Brain microvascular endothelial cell (primary cell): ENCODE measurements at regions not wholly inside any gene's neighbourhood (a gene's known extent, or its start where the extent isn't known, plus 50 kb on each side); places are given as distances from the start of the nearest gene placed in this dataset.

Experiments
- DNase-seq: peaks from one replicate; pipeline ENCODE4 v3.0.0-alpha.2; 2020
- H3K27ac ChIP-seq: fragments of 250-450 bp; sonication (Bioruptor Pico); 2 replicates; pipeline ENCODE4 v1.5.1; 2020; ENCODE audit warnings: mild to moderate bottlenecking, moderate library complexity
- H3K27me3 ChIP-seq: fragments of 250-450 bp; sonication (Bioruptor Pico); replicated peaks from 2 replicates; pipeline ENCODE4 v1.5.1; 2020; ENCODE audit warnings: mild to moderate bottlenecking
- H3K36me3 ChIP-seq: fragments of 250-450 bp; sonication (Bioruptor Pico); replicated peaks from 2 replicates; pipeline ENCODE4 v1.5.1; 2020; ENCODE audit warnings: mild to moderate bottlenecking
- H3K4me3 ChIP-seq: 2 replicates; pipeline ENCODE4 v1.5.1; 2011; ENCODE audit warnings: low read depth, mild to moderate bottlenecking, control low read depth, low read length, moderate library complexity
- in situ Hi-C: cut with HindIII; loops from 2 replicates; pipeline ENCODE4 v1.10.0; 2017; ENCODE audit warnings: low sequenced_read_pairs, low pct_ligation_motif_present
- TF ChIP-seq, protein P1 (sequence below): IDR thresholded peaks from 2 replicates; pipeline ENCODE4 v1.5.1; 2011; ENCODE audit warnings: low read depth, mild to moderate bottlenecking, moderate library complexity, low read length, control low read depth, inconsistent platforms; ENCODE audit errors: missing control alignments

DNA sequence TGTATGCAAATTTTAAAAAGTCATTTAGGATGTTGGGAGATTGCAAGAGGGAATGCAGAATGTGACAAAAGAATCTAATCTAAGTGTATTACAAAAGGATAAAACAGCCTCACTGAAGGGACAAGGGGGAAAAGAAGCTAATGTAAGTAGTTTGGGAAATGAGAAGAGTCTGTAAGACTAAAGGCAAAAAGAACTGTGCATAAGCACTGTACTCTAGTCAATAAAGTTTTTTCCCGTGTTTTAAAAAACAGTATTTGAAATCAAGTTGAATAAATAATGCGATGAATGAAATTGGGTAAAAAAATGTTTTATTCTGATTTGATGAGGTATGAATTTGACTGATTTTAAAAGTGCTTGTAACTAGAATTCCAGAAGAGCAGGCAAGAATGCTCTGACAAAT is 149.8 kb downstream of the VEGFA start:
- Histone ChIP-seq H3K4me3 (no peak overlapping the region), H3K36me3 (no peaks in the 10 kb centered on the region), H3K27ac (no peak overlapping the region), H3K27me3 (no peaks in the 10 kb centered on the region)
- TF ChIP-seq, protein P1, sequence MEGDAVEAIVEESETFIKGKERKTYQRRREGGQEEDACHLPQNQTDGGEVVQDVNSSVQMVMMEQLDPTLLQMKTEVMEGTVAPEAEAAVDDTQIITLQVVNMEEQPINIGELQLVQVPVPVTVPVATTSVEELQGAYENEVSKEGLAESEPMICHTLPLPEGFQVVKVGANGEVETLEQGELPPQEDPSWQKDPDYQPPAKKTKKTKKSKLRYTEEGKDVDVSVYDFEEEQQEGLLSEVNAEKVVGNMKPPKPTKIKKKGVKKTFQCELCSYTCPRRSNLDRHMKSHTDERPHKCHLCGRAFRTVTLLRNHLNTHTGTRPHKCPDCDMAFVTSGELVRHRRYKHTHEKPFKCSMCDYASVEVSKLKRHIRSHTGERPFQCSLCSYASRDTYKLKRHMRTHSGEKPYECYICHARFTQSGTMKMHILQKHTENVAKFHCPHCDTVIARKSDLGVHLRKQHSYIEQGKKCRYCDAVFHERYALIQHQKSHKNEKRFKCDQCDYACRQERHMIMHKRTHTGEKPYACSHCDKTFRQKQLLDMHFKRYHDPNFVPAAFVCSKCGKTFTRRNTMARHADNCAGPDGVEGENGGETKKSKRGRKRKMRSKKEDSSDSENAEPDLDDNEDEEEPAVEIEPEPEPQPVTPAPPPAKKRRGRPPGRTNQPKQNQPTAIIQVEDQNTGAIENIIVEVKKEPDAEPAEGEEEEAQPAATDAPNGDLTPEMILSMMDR = no peak
- DNase-seq = no peak
- in situ Hi-C loops = no loop called here

DNA sequence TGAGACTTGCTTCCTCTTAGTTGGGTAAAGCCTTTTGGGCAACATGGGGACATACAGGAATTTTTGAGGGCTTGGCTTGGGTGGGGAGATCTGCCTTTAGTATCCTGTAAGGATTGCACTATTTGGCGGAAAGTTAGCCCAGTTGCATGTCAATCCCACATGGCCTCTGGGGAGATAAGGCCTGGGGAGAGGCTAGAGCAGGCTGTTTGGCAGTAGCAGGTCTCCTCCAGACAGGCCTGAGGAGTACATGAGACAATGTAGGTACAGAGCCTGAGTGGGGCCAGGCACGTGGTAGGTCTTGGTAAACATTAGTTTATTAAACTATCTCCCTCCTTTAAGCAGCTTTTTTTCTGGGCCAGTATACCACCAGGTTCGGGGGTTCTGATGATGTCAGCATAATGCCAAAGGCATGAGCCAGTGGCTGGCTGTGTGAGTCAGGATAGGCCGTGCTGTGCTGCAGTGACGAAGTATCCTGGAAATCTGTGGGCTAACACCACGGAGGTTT is 147.9 kb downstream of the VEGFA start:
- H3K27me3 ChIP-seq = no peaks in the 10 kb centered on the region
- H3K27ac ChIP-seq = no peak overlapping the region
- TF ChIP-seq, protein P1 = no peak
- DNase-seq = peak; percentile 66
- no peaks in the 10 kb centered on the region for H3K36me3 ChIP-seq
- H3K4me3 ChIP-seq = no peak overlapping the region
- in situ Hi-C loops = no loop called here

DNA sequence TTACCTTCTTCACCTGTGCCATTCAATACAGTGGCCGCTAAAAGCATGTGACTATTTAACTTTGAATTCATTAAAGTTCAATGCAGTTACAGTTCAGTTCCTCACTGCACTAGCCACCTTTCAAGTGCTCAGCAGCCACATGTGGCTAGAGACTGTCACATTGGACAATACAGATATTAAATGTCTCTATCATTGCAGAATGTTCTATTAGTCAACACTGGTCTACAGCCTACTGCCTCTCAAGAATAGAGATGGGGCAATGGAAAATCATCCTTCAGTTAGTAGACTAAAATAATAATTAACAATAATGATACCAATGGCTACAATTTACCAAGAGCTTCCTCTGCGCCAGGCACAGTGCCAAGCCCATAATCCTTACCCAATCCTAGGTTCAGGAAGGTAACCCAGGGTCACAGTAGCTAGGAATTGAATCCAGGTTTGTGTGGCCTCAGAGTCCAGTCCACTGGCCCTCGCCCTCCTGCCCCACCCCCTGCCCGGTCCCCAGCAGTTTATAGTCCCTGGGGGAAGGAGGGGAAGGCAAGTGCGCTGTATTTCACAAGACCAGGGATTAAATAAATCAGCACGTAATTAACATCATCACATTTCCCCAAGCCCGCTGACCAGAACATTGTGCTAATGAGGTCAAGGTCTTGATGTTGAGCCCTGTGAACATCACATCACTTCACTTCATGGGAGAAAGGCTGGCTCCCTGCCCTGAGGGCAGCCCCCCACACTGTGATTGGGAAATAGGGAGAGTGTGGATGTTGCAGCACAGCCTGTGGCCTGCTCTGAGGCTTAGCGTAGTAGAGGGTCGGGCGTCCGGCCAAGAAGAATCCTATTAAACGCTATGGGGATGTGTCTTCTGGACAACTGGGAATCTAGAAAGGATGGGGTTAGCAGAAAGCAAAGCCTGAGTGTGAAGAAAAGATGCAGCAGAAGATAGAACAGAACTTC is 147.2 kb downstream of the VEGFA start:
- TF ChIP-seq, protein P1 = no peak
- Histone ChIP-seq H3K4me3 (no peak overlapping the region), H3K27ac (no peak overlapping the region), H3K27me3 (no peaks in the 10 kb centered on the region), H3K36me3 (no peaks in the 10 kb centered on the region)
- in situ Hi-C loops = no loop called here
- DNase-seq = no peak

DNA sequence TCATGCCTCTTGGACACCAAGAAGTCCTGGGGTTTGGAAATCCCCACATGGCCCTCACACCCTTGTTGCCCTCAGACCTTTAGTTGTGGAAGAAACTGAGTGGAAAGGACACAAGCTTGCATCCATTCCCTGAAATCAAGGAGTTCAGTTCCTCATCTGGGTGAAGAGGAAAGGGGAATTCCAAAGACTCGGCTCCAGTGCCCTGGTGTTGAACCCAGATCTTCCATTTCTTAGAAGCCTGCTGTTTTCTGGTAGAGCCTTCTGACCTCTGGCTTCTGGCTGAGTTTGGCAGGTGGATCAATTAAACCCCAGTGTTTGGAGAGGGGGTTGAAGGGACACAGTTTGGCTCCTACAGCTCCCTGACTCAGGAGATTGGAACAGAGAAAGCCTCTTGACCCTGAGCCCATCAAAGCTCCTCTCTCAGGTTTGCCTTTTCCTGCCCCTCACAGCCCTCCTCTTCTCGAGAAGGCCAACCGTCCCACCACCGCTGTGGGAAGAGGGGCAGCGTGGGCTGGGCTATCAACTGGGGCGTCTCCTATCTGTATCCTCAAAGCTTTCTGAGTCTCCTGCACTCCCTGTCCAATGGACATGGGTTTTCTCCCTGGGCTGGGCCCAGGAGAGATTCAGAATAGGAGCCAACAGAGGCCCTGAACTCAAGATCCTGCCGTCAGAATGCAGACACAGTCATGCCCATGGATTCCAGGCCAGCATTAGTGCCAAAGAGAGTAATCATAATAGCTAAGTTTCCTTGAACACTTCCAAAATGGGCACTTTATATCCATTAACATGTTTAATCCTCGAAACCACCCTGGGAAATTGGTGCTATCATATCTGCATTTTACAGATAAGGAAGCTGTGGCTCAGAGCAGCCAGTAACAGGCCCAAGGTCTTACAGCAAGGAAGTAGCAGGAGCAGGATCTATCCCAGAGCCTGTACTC is 146.2 kb downstream of the VEGFA start:
- Histone ChIP-seq H3K4me3 (no peak overlapping the region), H3K27ac (no peak overlapping the region), H3K36me3 (no peaks in the 10 kb centered on the region), H3K27me3 (no peaks in the 10 kb centered on the region)
- DNase-seq = no peak
- in situ Hi-C loops = no loop called here
- TF ChIP-seq, protein P1 = no peak

DNA sequence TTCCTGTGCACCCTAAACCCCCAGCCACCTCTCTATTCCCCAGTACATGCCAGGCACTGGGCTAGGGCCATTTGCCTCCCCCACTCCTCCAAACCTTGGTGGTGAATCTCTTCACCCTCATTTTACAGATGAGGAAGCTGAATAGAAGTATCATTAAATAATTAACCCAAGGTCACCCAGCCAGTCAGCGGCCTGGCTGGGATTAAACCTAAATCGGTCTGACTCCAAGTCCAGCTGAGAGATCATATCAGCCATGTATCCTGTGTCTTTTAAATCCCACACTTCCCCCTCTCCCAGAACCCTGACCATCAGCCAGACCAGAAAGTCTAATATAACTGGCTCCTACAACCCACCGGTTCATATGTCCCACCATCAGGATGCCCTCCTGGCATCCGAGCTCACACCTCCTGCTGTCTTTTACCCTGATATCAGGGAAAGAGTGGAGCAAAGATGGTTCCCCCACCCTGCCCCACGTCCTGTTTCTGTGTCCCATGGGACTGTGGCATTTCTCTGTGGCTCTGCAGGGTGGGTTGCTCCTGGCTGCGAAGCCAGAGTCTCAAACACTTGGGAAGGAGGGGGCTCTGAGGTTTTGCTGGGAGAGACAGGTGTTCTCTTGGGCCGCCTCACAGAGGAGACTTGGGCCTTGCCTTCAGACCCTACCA is 145.3 kb downstream of the VEGFA start:
- no peak for DNase-seq
- TF ChIP-seq, protein P1 = no peak
- Histone ChIP-seq H3K27ac (no peak overlapping the region), H3K4me3 (no peak overlapping the region), H3K27me3 (no peaks in the 10 kb centered on the region), H3K36me3 (no peaks in the 10 kb centered on the region)
- in situ Hi-C loops = no loop called here
